B cell (primary cell): ENCODE measurements at regions not wholly inside any gene's neighbourhood (a gene's known extent, or its start where the extent isn't known, plus 50 kb on each side); places are given as distances from the start of the nearest gene placed in this dataset.

Source experiments
- ATAC-seq: fragments of 200-7000 bp; cut with Tn5 transposase; one replicate; pipeline ENCODE4 v1.10.0; 2021; ENCODE audit warnings: low read depth, mild to moderate bottlenecking, moderate number of reproducible peaks, moderate library complexity
- CTCF ChIA-PET: fragments of 350-600 bp; sonication (Branson Sonifier 250); formaldehyde crosslinking; loops from one replicate; lab custom pipeline; 2021; ENCODE audit warnings: antibody characterized with exemption, inconsistent platforms; lab: Charles Lee
- POLR2A ChIA-PET: fragments of 350-600 bp; sonication (Branson Sonifier 250); formaldehyde crosslinking; loops from one replicate; lab custom pipeline; 2021; ENCODE audit warnings: antibody characterized with exemption; lab: Charles Lee
- DNase-seq: peaks from one replicate; pipeline ENCODE4 v3.0.0; 2013
- H2AFZ ChIP-seq: 2 replicates; pipeline ENCODE4 v1.6.1; 2012; ENCODE audit warnings: mild to moderate bottlenecking, low read depth, low read length; ENCODE audit not compliant: insufficient read depth, poor library complexity, severe bottlenecking
- H3K27ac ChIP-seq, 2 donors: 1 replicate in 1 of 2; 2 replicates in 1 of 2; pipeline ENCODE4 v1.5.1; 2012 to 2013; ENCODE audit warnings: low read length in 2 of 2, mild to moderate bottlenecking in 2 of 2, moderate library complexity in 1 of 2
- H3K27me3 ChIP-seq, 4 experiments: fragments of 200-600 bp in 1 of 4; sonication (generic) in 1 of 4; replicated peaks in 1 of 4; 1 replicate in 2 of 4; 2 replicates in 2 of 4; pipeline versions ENCODE4 v1.6.1 to v1.7.0; 2013 to 2016; ENCODE audit warnings: low read length in 3 of 4, mild to moderate bottlenecking in 2 of 4, mixed read lengths in 1 of 4, moderate library complexity in 1 of 4; ENCODE audit not compliant: insufficient read depth in 4 of 4, control insufficient read depth in 3 of 4; ENCODE audit errors: control extremely low read depth in 1 of 4
- H3K36me3 ChIP-seq, 2 experiments: replicated peaks in 1 of 2; 1 replicate in 1 of 2; 2 replicates in 1 of 2; pipeline versions ENCODE4 v1.6.1 to v1.7.1; 2013; ENCODE audit warnings: low read length in 1 of 2; ENCODE audit not compliant: insufficient read depth in 2 of 2, control insufficient read depth in 1 of 2; ENCODE audit errors: control extremely low read depth in 1 of 2, extremely low read depth in 1 of 2
- H3K4me1 ChIP-seq, 2 donors: fragments of 200-600 bp in 1 of 2; sonication (generic) in 1 of 2; 1 replicate in 1 of 2; 2 replicates in 1 of 2; pipeline versions ENCODE4 v1.5.1 to v1.6.1; 2013 to 2017; ENCODE audit warnings: low read length in 2 of 2; ENCODE audit not compliant: control insufficient read depth in 2 of 2, insufficient read depth in 2 of 2
- H3K4me2 ChIP-seq: replicated peaks from 2 replicates; pipeline ENCODE3; 2012; ENCODE audit warnings: mild to moderate bottlenecking, low read depth, low read length; ENCODE audit not compliant: poor library complexity, severe bottlenecking
- H3K4me3 ChIP-seq, 5 experiments: fragments of 200-600 bp in 1 of 5; sonication (generic) in 1 of 5; 1 replicate in 3 of 5; 2 replicates in 2 of 5; pipeline versions ENCODE4 v1.5.1 to v1.7.0; 2011 to 2016; ENCODE audit warnings: low read length in 4 of 5, mild to moderate bottlenecking in 4 of 5, low read depth in 2 of 5, control low read depth in 1 of 5, moderate library complexity in 1 of 5; ENCODE audit not compliant: insufficient read depth in 1 of 5; ENCODE audit errors: control extremely low read depth in 1 of 5, extremely low read depth in 1 of 5
- H3K79me2 ChIP-seq: fragments of 200-600 bp; sonication (generic); one replicate; pipeline ENCODE4 v1.6.0; 2016; ENCODE audit warnings: low read length; ENCODE audit not compliant: control insufficient read depth, insufficient read depth
- H3K9ac ChIP-seq: fragments of 200-600 bp; sonication (generic); 2 replicates; pipeline ENCODE4 v1.6.1; 2017; ENCODE audit warnings: mild to moderate bottlenecking, low read length, moderate library complexity
- H3K9me3 ChIP-seq, 3 donors: one replicate each; pipeline versions ENCODE4 v1.6.1 to v1.7.1; 2013; ENCODE audit warnings: low read length in 2 of 3; ENCODE audit not compliant: control insufficient read depth in 2 of 3, insufficient read depth in 1 of 3; ENCODE audit errors: control extremely low read depth in 1 of 3
- H4K20me1 ChIP-seq: 2 replicates; pipeline ENCODE4 v1.6.0; 2012; ENCODE audit warnings: mild to moderate bottlenecking, low read length; ENCODE audit not compliant: insufficient read depth, control insufficient read depth, poor library complexity, severe bottlenecking
- H3K27ac Mint-ChIP-seq: one replicate; pipeline ENCODE4 v1.8.0; 2021; ENCODE audit warnings: mixed read lengths
- H3K27me3 Mint-ChIP-seq: one replicate; pipeline ENCODE4 v1.8.0; 2021; ENCODE audit warnings: mixed read lengths
- H3K4me1 Mint-ChIP-seq: one replicate; pipeline ENCODE4 v1.8.0; 2021; ENCODE audit warnings: mixed read lengths
- H3K4me3 Mint-ChIP-seq: one replicate; pipeline ENCODE4 v1.8.0; 2021; ENCODE audit warnings: mixed read lengths
- H3K9me3 Mint-ChIP-seq: one replicate; pipeline ENCODE4 v1.8.0; 2022; ENCODE audit warnings: mixed read lengths; ENCODE audit not compliant: insufficient read depth
- CTCF ChIP-seq: fragments of 200-600 bp; IDR thresholded peaks from one replicate; pipeline ENCODE4 v1.8.0; 2022; ENCODE audit warnings: antibody characterized with exemption, mild to moderate bottlenecking
- EZH2 ChIP-seq: IDR thresholded peaks from 2 replicates; pipeline ENCODE4 v1.6.1; 2012; ENCODE audit warnings: borderline replicate concordance, low read depth, mild to moderate bottlenecking, moderate library complexity, low read length; ENCODE audit not compliant: insufficient read depth, poor library complexity, severe bottlenecking
- WGBS: methylation state at CpG from one replicate; pipeline ENCODE4 v1.1.5; 2013; ENCODE audit warnings: missing lambda C conversion rate; ENCODE audit not compliant: insufficient coverage; 5-methylcytosine and 5-hydroxymethylcytosine counted together
- intact Hi-C: fragments of 100-400 bp; cut with micrococcal nuclease; formaldehyde crosslinking; loops from one replicate; pipeline ENCODE4 v1.10.0; 2022

- POLR2A ChIA-PET: no interaction called here
- H3K4me3 Mint-ChIP-seq: no peak overlapping the region
- DNase-seq (no peak), ATAC-seq (no peak)
- no peak overlapping the region for H3K9ac ChIP-seq
- peaks cover 3% of the 10 kb centered on the region for H3K27me3 Mint-ChIP-seq
- H3K9me3 ChIP-seq: no peaks in the 10 kb centered on the region
- H3K4me3 ChIP-seq: no peak overlapping the region
- H3K27me3 ChIP-seq: peaks cover 0 to 4% (median 0%) of the 10 kb centered on the region in 4 experiments
- H3K79me2 ChIP-seq: no peaks in the 10 kb centered on the region
- no peak for TF ChIP-seq CTCF
- TF ChIP-seq EZH2: no peak
- H4K20me1 ChIP-seq: no peaks in the 10 kb centered on the region
- no peaks in the 10 kb centered on the region for H3K36me3 ChIP-seq
- no peaks in the 10 kb centered on the region for H3K4me1 Mint-ChIP-seq
- CTCF ChIA-PET: no interaction called here
- H2AFZ ChIP-seq: no peak overlapping the region
- H3K4me1 ChIP-seq: no peaks in the 10 kb centered on the region
- no peaks in the 10 kb centered on the region for H3K9me3 Mint-ChIP-seq
- intact Hi-C loops: no loop called here
- H3K4me2 ChIP-seq: no peak overlapping the region
- no peak overlapping the region for H3K27ac ChIP-seq
- WGBS: no CpG with 5 or more reads among the region's 2 CpGs
- no peak overlapping the region for H3K27ac Mint-ChIP-seq
These were observed 121.6 kb downstream of the BAMBI start for GRCh38 chr10:28798964-28799363.

- no peak for ATAC-seq
- TF ChIP-seq CTCF: no peak
- no peak for TF ChIP-seq EZH2
- DNase-seq: no peak
- Mint-ChIP-seq H3K4me1 (no peaks in the 10 kb centered on the region), H3K27me3 (peaks cover 3% of the 10 kb centered on the region), H3K9me3 (no peaks in the 10 kb centered on the region), H3K4me3 (no peak overlapping the region), H3K27ac (no peak overlapping the region)
- WGBS: 81% methylated on average over 3 of the region's 5 CpGs
- intact Hi-C loops: no loop called here
- ChIA-PET CTCF (no interaction called here), POLR2A (no interaction called here)
- no peak overlapping the region for H3K4me2 ChIP-seq
- no peak overlapping the region for H3K9ac ChIP-seq
- H4K20me1 ChIP-seq: no peaks in the 10 kb centered on the region
- H3K27me3 ChIP-seq: peaks cover 0 to 4% (median 0%) of the 10 kb centered on the region in 4 experiments
- no peaks in the 10 kb centered on the region for H3K4me1 ChIP-seq
- no peaks in the 10 kb centered on the region for H3K9me3 ChIP-seq
- no peak overlapping the region for H3K27ac ChIP-seq
- no peak overlapping the region for H3K4me3 ChIP-seq
- no peak overlapping the region for H2AFZ ChIP-seq
- no peaks in the 10 kb centered on the region for H3K36me3 ChIP-seq
- H3K79me2 ChIP-seq: no peaks in the 10 kb centered on the region
These were observed 122.8 kb downstream of the BAMBI start for GRCh38 chr10:28800144-28800543.
